ENCODE measurements at regions not wholly inside any gene's neighbourhood (a gene's known extent, or its start where the extent isn't known, plus 50 kb on each side); places are given as distances from the start of the nearest gene placed in this dataset.

DNA sequence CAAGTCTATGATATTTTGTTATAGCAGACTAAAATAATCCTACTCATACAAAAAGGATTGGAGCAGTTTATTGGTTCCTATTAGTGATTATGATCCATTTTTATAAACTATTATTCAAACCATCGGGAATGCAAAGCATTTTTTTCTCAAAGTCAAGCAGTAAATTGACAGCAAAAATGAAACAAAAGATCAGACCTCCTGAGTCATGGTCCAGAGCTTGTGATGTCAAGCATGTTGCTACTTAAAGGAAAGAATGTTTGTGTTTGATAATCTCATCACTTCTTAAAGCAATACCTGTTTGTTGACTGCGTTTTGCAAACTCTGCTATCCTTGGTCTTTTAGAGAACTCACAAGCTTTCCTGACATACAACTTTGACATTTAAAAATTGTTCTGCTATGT lies 204.4 kb downstream of the SAMD5 start:
- TF ChIP-seq, protein P1, sequence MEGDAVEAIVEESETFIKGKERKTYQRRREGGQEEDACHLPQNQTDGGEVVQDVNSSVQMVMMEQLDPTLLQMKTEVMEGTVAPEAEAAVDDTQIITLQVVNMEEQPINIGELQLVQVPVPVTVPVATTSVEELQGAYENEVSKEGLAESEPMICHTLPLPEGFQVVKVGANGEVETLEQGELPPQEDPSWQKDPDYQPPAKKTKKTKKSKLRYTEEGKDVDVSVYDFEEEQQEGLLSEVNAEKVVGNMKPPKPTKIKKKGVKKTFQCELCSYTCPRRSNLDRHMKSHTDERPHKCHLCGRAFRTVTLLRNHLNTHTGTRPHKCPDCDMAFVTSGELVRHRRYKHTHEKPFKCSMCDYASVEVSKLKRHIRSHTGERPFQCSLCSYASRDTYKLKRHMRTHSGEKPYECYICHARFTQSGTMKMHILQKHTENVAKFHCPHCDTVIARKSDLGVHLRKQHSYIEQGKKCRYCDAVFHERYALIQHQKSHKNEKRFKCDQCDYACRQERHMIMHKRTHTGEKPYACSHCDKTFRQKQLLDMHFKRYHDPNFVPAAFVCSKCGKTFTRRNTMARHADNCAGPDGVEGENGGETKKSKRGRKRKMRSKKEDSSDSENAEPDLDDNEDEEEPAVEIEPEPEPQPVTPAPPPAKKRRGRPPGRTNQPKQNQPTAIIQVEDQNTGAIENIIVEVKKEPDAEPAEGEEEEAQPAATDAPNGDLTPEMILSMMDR (IDR thresholded peaks at IDR 0.05), result no peak
- TF ChIP-seq, protein P2, sequence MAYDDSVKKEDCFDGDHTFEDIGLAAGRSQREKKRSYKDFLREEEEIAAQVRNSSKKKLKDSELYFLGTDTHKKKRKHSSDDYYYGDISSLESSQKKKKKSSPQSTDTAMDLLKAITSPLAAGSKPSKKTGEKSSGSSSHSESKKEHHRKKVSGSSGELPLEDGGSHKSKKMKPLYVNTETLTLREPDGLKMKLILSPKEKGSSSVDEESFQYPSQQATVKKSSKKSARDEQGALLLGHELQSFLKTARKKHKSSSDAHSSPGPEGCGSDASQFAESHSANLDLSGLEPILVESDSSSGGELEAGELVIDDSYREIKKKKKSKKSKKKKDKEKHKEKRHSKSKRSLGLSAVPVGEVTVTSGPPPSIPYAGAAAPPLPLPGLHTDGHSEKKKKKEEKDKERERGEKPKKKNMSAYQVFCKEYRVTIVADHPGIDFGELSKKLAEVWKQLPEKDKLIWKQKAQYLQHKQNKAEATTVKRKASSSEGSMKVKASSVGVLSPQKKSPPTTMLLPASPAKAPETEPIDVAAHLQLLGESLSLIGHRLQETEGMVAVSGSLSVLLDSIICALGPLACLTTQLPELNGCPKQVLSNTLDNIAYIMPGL (CRISPR knock-in tag; IDR thresholded peaks at IDR 0.05), result no peak
